Liver (tissue), 8 donors: ENCODE measurements at regions not wholly inside any gene's neighbourhood (a gene's known extent, or its start where the extent isn't known, plus 50 kb on each side); places are given as distances from the start of the nearest gene placed in this dataset.

Source experiments
- DNase-seq: peaks from one replicate; pipeline ENCODE4 v3.0.0-alpha.2; 2017; ENCODE audit warnings: low spot score
- H3K27ac ChIP-seq, 2 donors: one replicate each; pipeline ENCODE4 v1.7.0; 2013; ENCODE audit warnings: inconsistent platforms in 2 of 2, low read length in 2 of 2, control low read depth in 1 of 2, low read depth in 1 of 2, mild to moderate bottlenecking in 1 of 2
- H3K27me3 ChIP-seq, 4 donors: one replicate each; pipeline versions ENCODE4 v1.6.1 to v1.7.0; 2013; ENCODE audit warnings: low read length in 3 of 4, inconsistent platforms in 1 of 4, mild to moderate bottlenecking in 1 of 4, moderate library complexity in 1 of 4; ENCODE audit not compliant: control insufficient read depth in 4 of 4, insufficient read depth in 4 of 4
- H3K36me3 ChIP-seq, 4 donors: one replicate each; pipeline versions ENCODE4 v1.6.1 to v1.7.0; 2013; ENCODE audit warnings: low read length in 3 of 4, mild to moderate bottlenecking in 3 of 4, low read depth in 1 of 4, moderate library complexity in 1 of 4; ENCODE audit not compliant: control insufficient read depth in 4 of 4, insufficient read depth in 3 of 4
- H3K4me1 ChIP-seq, 4 donors: one replicate each; pipeline versions ENCODE4 v1.6.1 to v1.7.0; 2013; ENCODE audit warnings: low read length in 3 of 4, mild to moderate bottlenecking in 3 of 4, moderate library complexity in 1 of 4; ENCODE audit not compliant: control insufficient read depth in 4 of 4, insufficient read depth in 4 of 4
- H3K4me3 ChIP-seq, 3 donors: one replicate each; pipeline versions ENCODE4 v1.6.1 to v1.7.0; 2013; ENCODE audit warnings: low read length in 3 of 3, control low read depth in 1 of 3, low read depth in 1 of 3, mild to moderate bottlenecking in 1 of 3
- H3K9ac ChIP-seq, 2 donors: one replicate each; pipeline ENCODE4 v1.7.0; 2013; ENCODE audit warnings: low read length in 2 of 2, mild to moderate bottlenecking in 2 of 2, moderate library complexity in 2 of 2, control low read depth in 1 of 2, low read depth in 1 of 2
- H3K9me3 ChIP-seq, 4 donors: one replicate each; pipeline versions ENCODE4 v1.6.1 to v1.7.0; 2013; ENCODE audit warnings: low read length in 3 of 4; ENCODE audit not compliant: control insufficient read depth in 4 of 4
- ATF3 ChIP-seq: IDR thresholded peaks from 2 replicates; pipeline ENCODE4 v1.6.1; 2016; ENCODE audit warnings: antibody characterized with exemption
- CTCF ChIP-seq: fragments of 150-350 bp; IDR thresholded peaks from 2 replicates; pipeline ENCODE4 v1.5.1; 2017; ENCODE audit warnings: improper control_type of control experiment, low read depth, low read length; ENCODE audit not compliant: missing input control
- EGR1 ChIP-seq, 2 donors: IDR thresholded peaks; 2 replicates each; pipeline ENCODE4 v1.6.1; 2016 to 2018; ENCODE audit warnings: antibody characterized with exemption in 2 of 2, low read depth in 2 of 2
- FOXA1 ChIP-seq: IDR thresholded peaks from 2 replicates; pipeline ENCODE4 v1.6.1; 2016; ENCODE audit warnings: antibody characterized with exemption
- FOXA2 ChIP-seq: IDR thresholded peaks from 2 replicates; pipeline ENCODE4 v1.6.1; 2016; ENCODE audit warnings: antibody characterized with exemption
- GABPA ChIP-seq, 2 donors: IDR thresholded peaks in 1 of 2; conservative IDR thresholded peaks in 1 of 2; 2 replicates each; pipeline ENCODE4 v1.6.1; 2016; ENCODE audit warnings: antibody characterized with exemption in 2 of 2, mild to moderate bottlenecking in 1 of 2, moderate library complexity in 1 of 2
- HNF4A ChIP-seq, 2 donors: conservative IDR thresholded peaks; 2 replicates each; pipeline ENCODE4 v1.6.1; 2016; ENCODE audit warnings: antibody characterized with exemption in 2 of 2, mild to moderate bottlenecking in 2 of 2
- HNF4G ChIP-seq: IDR thresholded peaks from 2 replicates; pipeline ENCODE4 v1.6.1; 2016; ENCODE audit warnings: antibody characterized with exemption
- MAX ChIP-seq: IDR thresholded peaks from 2 replicates; pipeline ENCODE4 v1.6.1; 2016; ENCODE audit warnings: antibody characterized with exemption
- NR2F2 ChIP-seq: IDR thresholded peaks from 2 replicates; pipeline ENCODE4 v1.6.1; 2016; ENCODE audit warnings: antibody characterized with exemption
- REST ChIP-seq: IDR thresholded peaks from 2 replicates; pipeline ENCODE4 v1.6.1; 2016; ENCODE audit warnings: antibody characterized with exemption, mild to moderate bottlenecking
- RXRA ChIP-seq, 2 donors: IDR thresholded peaks; 2 replicates each; pipeline ENCODE4 v1.6.1; 2017 to 2018; ENCODE audit warnings: antibody characterized with exemption in 2 of 2, mild to moderate bottlenecking in 1 of 2
- SP1 ChIP-seq: IDR thresholded peaks from 2 replicates; pipeline ENCODE4 v1.6.1; 2018; ENCODE audit warnings: antibody characterized with exemption, mild to moderate bottlenecking
- ZBTB33 ChIP-seq: IDR thresholded peaks from 2 replicates; pipeline ENCODE4 v1.6.1; 2016; ENCODE audit warnings: antibody characterized with exemption
- WGBS: extraction: QIAGEN DNeasy Blood & Tissue Kit; methylation state at CpG from one replicate; pipeline ENCODE4 v1.1.7; 2013; 5-methylcytosine and 5-hydroxymethylcytosine counted together
- donor health status: healthy.
- donor health status: healthy.
- donor health status: healthy.
- donor health status: healthy.
- donor health status: healthy.

GRCh38 chr12:88801227-88802095, 221.2 kb upstream of the KITLG start:
- peaks cover 0 to 5% (median 0%) of the 10 kb centered on the region in 4 donors for H3K9me3 ChIP-seq
- DNase-seq = no peak
- no peaks in the 10 kb centered on the region for H3K4me1 ChIP-seq
- H3K9ac ChIP-seq = no peak overlapping the region
- TF ChIP-seq EGR1 (IDR thresholded peaks at IDR 0.05; ENCODE audit: low read depth in 2 of 2) (no peak), HNF4A (conservative IDR thresholded peaks at IDR 0.05) (no peak), ATF3 (no peak), MAX (no peak), GABPA (IDR thresholded peaks at IDR 0.05 in 1 of 2, conservative IDR thresholded peaks at IDR 0.05 in 1 of 2) (no peak), ZBTB33 (no peak), NR2F2 (no peak), HNF4G (no peak), SP1 (no peak), CTCF (no peak)
- WGBS = 36% methylated on average over 1 of the region's 1 CpG
- H3K36me3 ChIP-seq = no peaks in the 10 kb centered on the region
- H3K27ac ChIP-seq = no peak overlapping the region
- no peak overlapping the region for H3K4me3 ChIP-seq
- no peaks in the 10 kb centered on the region for H3K27me3 ChIP-seq

- Histone ChIP-seq H3K9me3 (peaks cover 0 to 7% (median 1%) of the 10 kb centered on the region in 4 donors), H3K27ac (no peak overlapping the region), H3K4me1 (no peaks in the 10 kb centered on the region), H3K9ac (no peak overlapping the region), H3K27me3 (no peaks in the 10 kb centered on the region), H3K36me3 (no peaks in the 10 kb centered on the region), H3K4me3 (no peak overlapping the region)
- TF ChIP-seq HNF4A (conservative IDR thresholded peaks at IDR 0.05) (no peak), HNF4G (no peak), NR2F2 (no peak), CTCF (no peak), FOXA1 (no peak), ATF3 (no peak), RXRA (IDR thresholded peaks at IDR 0.05) (no peak), FOXA2 (no peak), SP1 (no peak), GABPA (IDR thresholded peaks at IDR 0.05 in 1 of 2, conservative IDR thresholded peaks at IDR 0.05 in 1 of 2) (no peak), REST (no peak)
- no peak for DNase-seq
Observed at GRCh38 chr12:88793096-88793495, 212.8 kb upstream of the KITLG start.
